Lower lobe of right lung (tissue), 2 donors: ENCODE measurements at regions not wholly inside any gene's neighbourhood (a gene's known extent, or its start where the extent isn't known, plus 50 kb on each side); places are given as distances from the start of the nearest gene placed in this dataset.

Experiments used
- ATAC-seq, 2 donors: fragments of 200-7000 bp; cut with Tn5 transposase; one replicate each; pipeline ENCODE4 v1.9.1; 2020 to 2022; ENCODE audit warnings: mild to moderate bottlenecking in 2 of 2, moderate library complexity in 2 of 2
- DNase-seq: peaks from one replicate; pipeline ENCODE4 v3.0.0-alpha.2; 2020
- H3K27ac ChIP-seq: fragments of 200-600 bp; one replicate; pipeline ENCODE4 v1.8.0; 2022
- H3K27me3 ChIP-seq: fragments of 200-600 bp; one replicate; pipeline ENCODE4 v1.8.0; 2022; ENCODE audit warnings: low read depth
- H3K36me3 ChIP-seq: fragments of 200-600 bp; one replicate; pipeline ENCODE4 v1.8.0; 2022; ENCODE audit warnings: mild to moderate bottlenecking
- H3K4me1 ChIP-seq: fragments of 200-600 bp; one replicate; pipeline ENCODE4 v1.8.0; 2022
- H3K4me3 ChIP-seq: fragments of 200-600 bp; one replicate; pipeline ENCODE4 v1.8.0; 2022; ENCODE audit warnings: mild to moderate bottlenecking
- H3K9me3 ChIP-seq: fragments of 200-600 bp; one replicate; pipeline ENCODE4 v1.8.0; 2022
- CTCF ChIP-seq: fragments of 200-600 bp; IDR thresholded peaks from one replicate; pipeline ENCODE4 v1.8.0; 2022; ENCODE audit warnings: antibody characterized with exemption, mild to moderate bottlenecking
- intact Hi-C: fragments of 100-400 bp; cut with DNase I; formaldehyde crosslinking; loops from one replicate; pipeline ENCODE4 v1.11.0; 2022
- donor health status: DM: no; HTN: yes; CAD: no; lungs with severe emphysema.

GRCh38 chr21:32136546-32136945 is 142.3 kb downstream of the MIS18A start:
- ATAC-seq: no peak
- intact Hi-C loops: no loop called here

GRCh38 chr21:32135401-32136363 is 143.2 kb downstream of the MIS18A start:
- Histone ChIP-seq H3K36me3 (no peaks in the 10 kb centered on the region), H3K27ac (no peak overlapping the region), H3K27me3 (no peaks in the 10 kb centered on the region), H3K9me3 (no peaks in the 10 kb centered on the region), H3K4me1 (no peaks in the 10 kb centered on the region), H3K4me3 (no peak overlapping the region)
- no peak for TF ChIP-seq CTCF
- no peak for DNase-seq
- intact Hi-C loops: no loop called here
- ATAC-seq: no peak

More at GRCh38 chr21:32136546-32136945, 142.3 kb downstream of the MIS18A start:
- Histone ChIP-seq H3K9me3 (no peaks in the 10 kb centered on the region), H3K36me3 (no peaks in the 10 kb centered on the region), H3K4me3 (no peak overlapping the region), H3K27me3 (no peaks in the 10 kb centered on the region), H3K27ac (no peak overlapping the region), H3K4me1 (no peaks in the 10 kb centered on the region)
- TF ChIP-seq CTCF: no peak
- no peak for DNase-seq

- intact Hi-C loops: no loop called here
- Histone ChIP-seq H3K4me1 (no peaks in the 10 kb centered on the region), H3K4me3 (no peak overlapping the region), H3K27ac (no peak overlapping the region), H3K9me3 (no peaks in the 10 kb centered on the region), H3K36me3 (no peaks in the 10 kb centered on the region), H3K27me3 (no peaks in the 10 kb centered on the region)
- no peak for TF ChIP-seq CTCF
- ATAC-seq (no peak), DNase-seq (no peak)
These were observed 144.3 kb downstream of the MIS18A start for GRCh38 chr21:32134441-32135130.

- no peak for TF ChIP-seq CTCF
- DNase-seq: no peak
- ATAC-seq: no peak
- H3K4me3 ChIP-seq: no peak overlapping the region
- no peak overlapping the region for H3K27ac ChIP-seq
- intact Hi-C loops: no loop called here
- no peaks in the 10 kb centered on the region for H3K36me3 ChIP-seq
- H3K27me3 ChIP-seq: no peaks in the 10 kb centered on the region
- H3K9me3 ChIP-seq: peaks cover 3% of the 10 kb centered on the region
- H3K4me1 ChIP-seq: no peaks in the 10 kb centered on the region
These were observed 146.0 kb downstream of the MIS18A start for GRCh38 chr21:32132881-32133280.

GRCh38 chr21:32132409-32132808 is 146.4 kb downstream of the MIS18A start:
- no peaks in the 10 kb centered on the region for H3K4me1 ChIP-seq
- no peak overlapping the region for H3K27ac ChIP-seq
- no peak overlapping the region for H3K4me3 ChIP-seq
- H3K27me3 ChIP-seq: no peaks in the 10 kb centered on the region
- intact Hi-C loops: no loop called here
- no peak for DNase-seq
- no peak for TF ChIP-seq CTCF
- no peaks in the 10 kb centered on the region for H3K36me3 ChIP-seq
- no peak for ATAC-seq
- H3K9me3 ChIP-seq: peaks cover 3% of the 10 kb centered on the region
